HG03439 (cell line): ENCODE measurements at regions not wholly inside any gene's neighbourhood (a gene's known extent, or its start where the extent isn't known, plus 50 kb on each side); places are given as distances from the start of the nearest gene placed in this dataset.

Experiments used
- ATAC-seq: cut with Tn5 transposase; IDR thresholded peaks from one replicate; pipeline ENCODE4 v1.9.1; 2021; ENCODE audit warnings: mild to moderate bottlenecking, moderate library complexity; ENCODE audit not compliant: unreplicated experiment

GRCh38 chr13:106384516-106384915 lies 150.9 kb downstream of the EFNB2 start:
- ATAC-seq, result no peak

- no peak for ATAC-seq
These were observed 151.7 kb downstream of the EFNB2 start for GRCh38 chr13:106383791-106384190.

GRCh38 chr13:106382534-106382933 lies 152.9 kb downstream of the EFNB2 start:
- ATAC-seq, result no peak

- no peak for ATAC-seq
These were observed 154.4 kb downstream of the EFNB2 start for GRCh38 chr13:106381091-106381490.

- ATAC-seq, result no peak
These were observed 157.4 kb downstream of the EFNB2 start for GRCh38 chr13:106377931-106378662.

GRCh38 chr13:106377341-106377740 lies 158.1 kb downstream of the EFNB2 start:
- ATAC-seq, result no peak

- no peak for ATAC-seq
These were observed 158.9 kb downstream of the EFNB2 start for GRCh38 chr13:106376401-106377112.

GRCh38 chr13:106375085-106375484 lies 160.4 kb downstream of the EFNB2 start:
- ATAC-seq, result no peak

- ATAC-seq, result no peak
These were observed 160.8 kb downstream of the EFNB2 start for GRCh38 chr13:106374631-106375030.

GRCh38 chr13:106373989-106374572 lies 161.4 kb downstream of the EFNB2 start:
- ATAC-seq, result peak; percentile 73

- ATAC-seq, result peak; percentile 59
These were observed 162.0 kb downstream of the EFNB2 start for GRCh38 chr13:106373304-106373988.

GRCh38 chr13:106372199-106373155 lies 163.0 kb downstream of the EFNB2 start:
- ATAC-seq, result peak; percentile 48

- no peak for ATAC-seq
These were observed 164.4 kb downstream of the EFNB2 start for GRCh38 chr13:106371024-106371423.

- ATAC-seq, result no peak
These were observed 165.6 kb downstream of the EFNB2 start for GRCh38 chr13:106369858-106370257.

- ATAC-seq, result no peak
These were observed 166.4 kb downstream of the EFNB2 start for GRCh38 chr13:106369091-106369490.

- no peak for ATAC-seq
These were observed 168.0 kb downstream of the EFNB2 start for GRCh38 chr13:106367361-106367971.

- ATAC-seq, result no peak
These were observed 172.8 kb downstream of the EFNB2 start for GRCh38 chr13:106362707-106363106.

- ATAC-seq, result no peak
These were observed 173.8 kb downstream of the EFNB2 start for GRCh38 chr13:106361621-106362020.

- ATAC-seq, result no peak
These were observed 178.3 kb downstream of the EFNB2 start for GRCh38 chr13:106357198-106357597.

GRCh38 chr13:106355866-106356265 lies 179.6 kb downstream of the EFNB2 start:
- no peak for ATAC-seq
